Endothelial cell of umbilical vein (primary cell): ENCODE measurements at regions not wholly inside any gene's neighbourhood (a gene's known extent, or its start where the extent isn't known, plus 50 kb on each side); places are given as distances from the start of the nearest gene placed in this dataset.

Source experiments
- BruUV-seq: library from RNA; stranded (reverse); fragments of 400-500 nt; replicated peaks from 2 replicates; lab custom pipeline; 2021; lab: Mats Ljungman, UMichigan
- CTCF ChIA-PET: fragments of 300-600, 350-600 bp; sonication (Branson Sonifier 250); formaldehyde crosslinking; loops from one replicate; lab custom pipeline; 2021; ENCODE audit warnings: antibody characterized with exemption, inconsistent platforms; lab: Charles Lee
- POLR2A ChIA-PET: fragments of 300-600, 350-600 bp; sonication (Branson Sonifier 250); formaldehyde crosslinking; loops from one replicate; lab custom pipeline; 2021; ENCODE audit warnings: antibody characterized with exemption, inconsistent platforms; lab: Charles Lee
- DNase-seq: peaks from one replicate; pipeline ENCODE4 v3.0.0-alpha.2; 2011; ENCODE audit warnings: low read depth, low spot score
- FAIRE-seq: peaks from 2 replicates; lab custom pipeline; 2011; peaks lifted over from hg19 to GRCh38; lab: Jason Lieb, UNC
- H2AFZ ChIP-seq: 2 replicates; pipeline ENCODE4 v1.6.0; 2012; ENCODE audit warnings: low read depth, low read length, control low read depth, inconsistent platforms
- H3K27ac ChIP-seq: 2 replicates; pipeline ENCODE4 v1.5.1; 2011; ENCODE audit warnings: low read depth, mild to moderate bottlenecking, control low read depth, low read length, moderate library complexity; ENCODE audit not compliant: insufficient read depth
- H3K27me3 ChIP-seq, 2 experiments: 2 replicates each; pipeline versions ENCODE4 v1.6.0 to v1.6.1; 2011; ENCODE audit warnings: low read length in 2 of 2, mixed read lengths in 1 of 2; ENCODE audit not compliant: control insufficient read depth in 2 of 2, insufficient read depth in 2 of 2
- H3K36me3 ChIP-seq, 2 experiments: 2 replicates in 1 of 2; 3 replicates in 1 of 2; pipeline ENCODE4 v1.5.1; 2011; ENCODE audit warnings: low read length in 2 of 2, mild to moderate bottlenecking in 1 of 2, moderate library complexity in 1 of 2; ENCODE audit not compliant: control insufficient read depth in 2 of 2, insufficient read depth in 2 of 2; ENCODE audit errors: extremely low read depth in 1 of 2
- H3K4me1 ChIP-seq: 3 replicates; pipeline ENCODE4 v1.5.1; 2011; ENCODE audit warnings: mild to moderate bottlenecking, low read length; ENCODE audit not compliant: control insufficient read depth, insufficient read depth; ENCODE audit errors: extremely low read depth
- H3K4me2 ChIP-seq: 2 replicates; pipeline ENCODE4 v1.6.1; 2011; ENCODE audit warnings: low read length, control low read depth, mixed read lengths; ENCODE audit not compliant: insufficient read depth
- H3K4me3 ChIP-seq, 3 experiments: fragments of 200-600 bp in 1 of 3; sonication (generic), shearing (Covaris generic) in 1 of 3; replicated peaks in 1 of 3; 2 replicates each; pipeline ENCODE4 v1.5.1; 2011 to 2016; ENCODE audit warnings: control low read depth in 3 of 3, low read length in 3 of 3, mild to moderate bottlenecking in 2 of 3, inconsistent platforms in 1 of 3, low read depth in 1 of 3, moderate library complexity in 1 of 3; ENCODE audit not compliant: insufficient read depth in 1 of 3
- H3K79me2 ChIP-seq: 2 replicates; pipeline ENCODE4 v1.6.0; 2012; ENCODE audit warnings: low read length, inconsistent platforms; ENCODE audit not compliant: control insufficient read depth, insufficient read depth
- H3K9ac ChIP-seq: replicated peaks from 2 replicates; pipeline ENCODE3; 2011; ENCODE audit warnings: low read length, control low read depth; ENCODE audit not compliant: insufficient read depth; ENCODE audit errors: extremely low read depth
- H3K9me1 ChIP-seq: replicated peaks from 3 replicates; pipeline ENCODE4 v1.6.0; 2011; ENCODE audit warnings: mild to moderate bottlenecking, low read length; ENCODE audit not compliant: control insufficient read depth, insufficient read depth; ENCODE audit errors: extremely low read depth
- H3K9me3 ChIP-seq: replicated peaks from 2 replicates; pipeline ENCODE4 v1.5.1; 2012; ENCODE audit warnings: low read length, inconsistent platforms; ENCODE audit not compliant: control insufficient read depth, insufficient read depth
- H4K20me1 ChIP-seq: replicated peaks from 2 replicates; pipeline ENCODE3; 2011; ENCODE audit warnings: mild to moderate bottlenecking, low read length; ENCODE audit not compliant: control insufficient read depth, insufficient read depth; ENCODE audit errors: extremely low read depth
- EZH2 ChIP-seq: IDR thresholded peaks from 2 replicates; pipeline ENCODE4 v1.6.1; 2012; ENCODE audit warnings: borderline replicate concordance, low read depth, mild to moderate bottlenecking, moderate library complexity, low read length, inconsistent platforms; ENCODE audit not compliant: severe bottlenecking
- FOS ChIP-seq: IDR thresholded peaks from 2 replicates; pipeline ENCODE4 v1.6.1; 2011; ENCODE audit warnings: mild to moderate bottlenecking, low read length, moderate library complexity, borderline replicate concordance; ENCODE audit not compliant: insufficient read depth
- GATA2 ChIP-seq: IDR thresholded peaks from 2 replicates; pipeline ENCODE4 v1.7.0; 2011; ENCODE audit warnings: low read depth, mild to moderate bottlenecking, moderate library complexity, mixed read lengths, low read length; ENCODE audit not compliant: insufficient read length, insufficient read depth
- JUN ChIP-seq: IDR thresholded peaks from 2 replicates; pipeline ENCODE4 v1.6.1; 2011; ENCODE audit warnings: borderline replicate concordance, low read depth; ENCODE audit not compliant: insufficient read length, insufficient read depth
- MAX ChIP-seq: IDR thresholded peaks from 2 replicates; pipeline ENCODE4 v1.6.1; 2011; ENCODE audit not compliant: insufficient read depth, insufficient read length
- MYC ChIP-seq: IDR thresholded peaks from one replicate; pipeline ENCODE4 v1.6.1; 2011; ENCODE audit warnings: mild to moderate bottlenecking, low read depth, low read length
- POLR2A ChIP-seq: IDR thresholded peaks from 2 replicates; pipeline ENCODE4 v1.6.1; 2012; ENCODE audit warnings: low read depth, mild to moderate bottlenecking, control low read depth, low read length
- POLR2AphosphoS5 ChIP-seq: IDR thresholded peaks from 2 replicates; pipeline ENCODE4 v1.6.1; 2012; ENCODE audit warnings: low read depth, mild to moderate bottlenecking, control low read depth, low read length, moderate library complexity; ENCODE audit not compliant: insufficient read depth
- dilution Hi-C: fragments of 300-500 bp; cut with MboI; formaldehyde crosslinking; loops from one replicate; pipeline ENCODE4 v1.15.0; 2019; ENCODE audit warnings: low sequenced_read_pairs; ENCODE audit not compliant: extremely low pct_ligation_motif_present
- intact Hi-C: fragments of 100-400 bp; cut with micrococcal nuclease; formaldehyde crosslinking; loops from one replicate; pipeline ENCODE4 v1.10.0; 2022
- TF ChIP-seq, protein P1 (sequence below), 2 donors: IDR thresholded peaks; 1 replicate in 1 of 2; 2 replicates in 1 of 2; pipeline ENCODE4 v1.5.1; 2011; ENCODE audit warnings: low read length in 2 of 2, mild to moderate bottlenecking in 2 of 2, moderate library complexity in 2 of 2, control low read depth in 1 of 2, inconsistent platforms in 1 of 2, low read depth in 1 of 2; ENCODE audit not compliant: insufficient read depth in 1 of 2; ENCODE audit errors: extremely low read depth in 1 of 2

DNA sequence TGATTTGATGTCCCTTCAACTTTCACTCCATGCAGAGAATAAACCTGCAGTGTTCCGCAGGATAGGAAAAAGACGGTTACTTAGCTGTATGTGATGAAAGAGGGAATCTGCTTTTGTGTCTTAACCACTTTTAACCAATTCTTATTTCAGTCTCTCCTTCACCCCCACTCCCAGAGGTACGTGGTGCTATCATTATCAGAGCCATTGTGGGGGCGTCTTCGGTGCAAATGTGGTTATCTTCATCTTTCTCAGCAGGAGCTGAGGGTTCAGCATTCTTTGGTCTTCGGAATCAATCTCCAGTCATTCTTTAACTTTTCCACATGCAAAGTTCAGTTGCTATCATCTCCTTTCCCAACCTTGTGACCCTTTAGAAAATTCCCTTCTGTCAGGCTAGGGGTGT, 219.9 kb upstream of the LYZL1 start:
- ChIA-PET POLR2A (no interaction called here), CTCF (interaction anchor here (2.2 kb wide), 1 partner anchor 9 kb away, joined by 7 read pairs; no protein-coding TSS in a partner anchor)
- Histone ChIP-seq H3K9me1 (no peaks in the 10 kb centered on the region), H3K36me3 (no peaks in the 10 kb centered on the region), H3K27ac (no peak overlapping the region), H4K20me1 (no peaks in the 10 kb centered on the region), H3K4me1 (no peaks in the 10 kb centered on the region), H2AFZ (no peak overlapping the region), H3K4me3 (no peak overlapping the region), H3K9ac (no peak overlapping the region), H3K9me3 (no peaks in the 10 kb centered on the region), H3K27me3 (peaks cover 6 to 7% of the 10 kb centered on the region in 2 experiments), H3K79me2 (no peaks in the 10 kb centered on the region), H3K4me2 (no peak overlapping the region)
- no TSS peak for BruUV-seq
- DNase-seq (no peak), FAIRE-seq (no peak)
- TF ChIP-seq, protein P1, sequence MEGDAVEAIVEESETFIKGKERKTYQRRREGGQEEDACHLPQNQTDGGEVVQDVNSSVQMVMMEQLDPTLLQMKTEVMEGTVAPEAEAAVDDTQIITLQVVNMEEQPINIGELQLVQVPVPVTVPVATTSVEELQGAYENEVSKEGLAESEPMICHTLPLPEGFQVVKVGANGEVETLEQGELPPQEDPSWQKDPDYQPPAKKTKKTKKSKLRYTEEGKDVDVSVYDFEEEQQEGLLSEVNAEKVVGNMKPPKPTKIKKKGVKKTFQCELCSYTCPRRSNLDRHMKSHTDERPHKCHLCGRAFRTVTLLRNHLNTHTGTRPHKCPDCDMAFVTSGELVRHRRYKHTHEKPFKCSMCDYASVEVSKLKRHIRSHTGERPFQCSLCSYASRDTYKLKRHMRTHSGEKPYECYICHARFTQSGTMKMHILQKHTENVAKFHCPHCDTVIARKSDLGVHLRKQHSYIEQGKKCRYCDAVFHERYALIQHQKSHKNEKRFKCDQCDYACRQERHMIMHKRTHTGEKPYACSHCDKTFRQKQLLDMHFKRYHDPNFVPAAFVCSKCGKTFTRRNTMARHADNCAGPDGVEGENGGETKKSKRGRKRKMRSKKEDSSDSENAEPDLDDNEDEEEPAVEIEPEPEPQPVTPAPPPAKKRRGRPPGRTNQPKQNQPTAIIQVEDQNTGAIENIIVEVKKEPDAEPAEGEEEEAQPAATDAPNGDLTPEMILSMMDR (IDR thresholded peaks at IDR 0.05; ENCODE audit: extremely low read depth in 1 of 2, insufficient read depth in 1 of 2, low read depth in 1 of 2, low read length in 2 of 2) = no peak
- TF ChIP-seq POLR2AphosphoS5 (no peak), FOS (no peak), POLR2A (no peak), MYC (no peak), MAX (no peak), GATA2 (no peak), JUN (no peak), EZH2 (no peak)
- dilution Hi-C loops = no loop called here
- intact Hi-C loops = no loop called here
